Ectodermal cell (in vitro differentiated cells): ENCODE measurements at regions not wholly inside any gene's neighbourhood (a gene's known extent, or its start where the extent isn't known, plus 50 kb on each side); places are given as distances from the start of the nearest gene placed in this dataset.
"Not testable (repeated sequence)": the region's sequence is repeated elsewhere in the genome, so short reads cannot be mapped to it uniquely, and the experiment has no call there.

ENCODE experiments used
- H3K27ac ChIP-seq: 2 replicates; pipeline ENCODE4 v1.7.0; 2013; ENCODE audit warnings: mild to moderate bottlenecking, low read depth, low read length; ENCODE audit not compliant: insufficient read depth, poor library complexity, severe bottlenecking
- H3K27me3 ChIP-seq: 2 replicates; pipeline ENCODE4 v1.7.0; 2013; ENCODE audit warnings: mild to moderate bottlenecking, low read length; ENCODE audit not compliant: insufficient read depth, control insufficient read depth, poor library complexity, severe bottlenecking
- H3K36me3 ChIP-seq: one replicate; pipeline ENCODE4 v1.7.0; 2013; ENCODE audit warnings: low read length; ENCODE audit not compliant: control insufficient read depth, insufficient read depth
- H3K4me1 ChIP-seq: one replicate; pipeline ENCODE4 v1.7.0; 2013; ENCODE audit warnings: low read length; ENCODE audit not compliant: control insufficient read depth, insufficient read depth
- H3K4me3 ChIP-seq: 2 replicates; pipeline ENCODE4 v1.7.0; 2013; ENCODE audit warnings: low read depth, low read length, control low read depth; ENCODE audit not compliant: insufficient read depth
- H3K9me3 ChIP-seq: 2 replicates; pipeline ENCODE4 v1.7.0; 2013; ENCODE audit warnings: mild to moderate bottlenecking, low read length, moderate library complexity; ENCODE audit not compliant: control insufficient read depth
- WGBS, 2 experiments: methylation state at CpG; one replicate each; pipeline ENCODE4 v1.1.7; 2013; ENCODE audit warnings: missing lambda C conversion rate in 2 of 2; 5-methylcytosine and 5-hydroxymethylcytosine counted together

- not testable (repeated sequence) for H3K4me3 ChIP-seq, H3K4me1 ChIP-seq, H3K27me3 ChIP-seq, H3K27ac ChIP-seq, H3K9me3 ChIP-seq, H3K36me3 ChIP-seq
- whole genome bisulfite sequencing, 2 experiments, result 75% methylated on average over 2 to 3 of the region's 4 CpGs
Observed at GRCh38 chr15:24107948-24108347, 420.8 kb upstream of the NDN start.

GRCh38 chr15:24108349-24108748 lies 421.2 kb upstream of the NDN start:
- not testable (repeated sequence) for H3K27ac ChIP-seq, H3K36me3 ChIP-seq, H3K9me3 ChIP-seq, H3K4me3 ChIP-seq, H3K27me3 ChIP-seq, H3K4me1 ChIP-seq
- whole genome bisulfite sequencing, 2 experiments, result 63 to 75% methylated on average over 3 of the region's 3 CpGs

- not testable (repeated sequence) for H3K27me3 ChIP-seq, H3K4me3 ChIP-seq, H3K36me3 ChIP-seq, H3K9me3 ChIP-seq, H3K4me1 ChIP-seq, H3K27ac ChIP-seq
- WGBS, 2 experiments, result 77 to 87% methylated on average over 5 to 7 of the region's 8 CpGs
Observed at GRCh38 chr15:24139622-24140021, 452.5 kb upstream of the NDN start.

GRCh38 chr15:24145070-24145469 lies 458.0 kb upstream of the NDN start:
- 63 to 79% methylated on average over 6 to 7 of the region's 8 CpGs for WGBS, 2 experiments
- not testable (repeated sequence) for H3K4me3 ChIP-seq, H3K4me1 ChIP-seq, H3K36me3 ChIP-seq, H3K9me3 ChIP-seq, H3K27ac ChIP-seq, H3K27me3 ChIP-seq

- H3K27me3 ChIP-seq, result no peaks in the 10 kb centered on the region
- H3K27ac ChIP-seq, result no peak overlapping the region
- 33 to 78% methylated on average over 1 of the region's 2 CpGs for WGBS, 2 experiments
- no peaks in the 10 kb centered on the region for H3K36me3 ChIP-seq
- H3K9me3 ChIP-seq, result peaks cover 2% of the 10 kb centered on the region
- H3K4me1 ChIP-seq, result no peaks in the 10 kb centered on the region
- no peak overlapping the region for H3K4me3 ChIP-seq
Observed at GRCh38 chr15:24146251-24146650, 459.1 kb upstream of the NDN start.

- Histone ChIP-seq H3K4me3 (no peak overlapping the region), H3K4me1 (no peaks in the 10 kb centered on the region), H3K27ac (no peak overlapping the region), H3K9me3 (no peaks in the 10 kb centered on the region), H3K27me3 (no peaks in the 10 kb centered on the region), H3K36me3 (no peaks in the 10 kb centered on the region)
- 100% methylated on average over 1 of the region's 2 CpGs; no CpG with 5 or more reads in 1 of the 2 experiments for WGBS, 2 experiments
Observed at GRCh38 chr15:24150542-24150941, 463.4 kb upstream of the NDN start.

- WGBS, 2 experiments, result 78% methylated on average over 1 of the region's 1 CpG; no CpG with 5 or more reads in 1 of the 2 experiments
- H3K4me1 ChIP-seq, H3K27ac ChIP-seq, H3K4me3 ChIP-seq, H3K9me3 ChIP-seq, H3K27me3 ChIP-seq, H3K36me3 ChIP-seq: not testable (repeated sequence)
Observed at GRCh38 chr15:24158306-24158705, 471.2 kb upstream of the NDN start.

GRCh38 chr15:24165512-24165911 lies 478.4 kb upstream of the NDN start:
- H3K9me3 ChIP-seq, result not testable (repeated sequence)
- 66 to 80% methylated on average over 2 to 3 of the region's 3 CpGs for WGBS, 2 experiments

GRCh38 chr15:24202297-24202696 lies 473.3 kb upstream of the NPAP1 start:
- H3K36me3 ChIP-seq, H3K9me3 ChIP-seq, H3K4me1 ChIP-seq, H3K4me3 ChIP-seq, H3K27me3 ChIP-seq, H3K27ac ChIP-seq: not testable (repeated sequence)
- no CpG with 5 or more reads among the region's 2 CpGs for WGBS, 2 experiments

More at GRCh38 chr15:24165512-24165911, 478.4 kb upstream of the NDN start:
- not testable (repeated sequence) for H3K27ac ChIP-seq, H3K36me3 ChIP-seq, H3K4me1 ChIP-seq, H3K4me3 ChIP-seq, H3K27me3 ChIP-seq

GRCh38 chr15:24211742-24212476 lies 463.7 kb upstream of the NPAP1 start:
- H3K36me3 ChIP-seq, H3K4me3 ChIP-seq, H3K9me3 ChIP-seq, H3K27me3 ChIP-seq, H3K4me1 ChIP-seq, H3K27ac ChIP-seq: not testable (repeated sequence)
- 83 to 85% methylated on average over 4 to 6 of the region's 6 CpGs for WGBS, 2 experiments

GRCh38 chr15:24223739-24224138 lies 451.8 kb upstream of the NPAP1 start:
- H3K27me3 ChIP-seq, result no peaks in the 10 kb centered on the region
- 88 to 92% methylated on average over 7 of the region's 7 CpGs for WGBS, 2 experiments
- H3K4me1 ChIP-seq, result no peaks in the 10 kb centered on the region

More at GRCh38 chr15:24223739-24224138, 451.8 kb upstream of the NPAP1 start:
- Histone ChIP-seq H3K27ac (no peak overlapping the region), H3K9me3 (peaks cover 4% of the 10 kb centered on the region), H3K4me3 (no peak overlapping the region), H3K36me3 (no peaks in the 10 kb centered on the region)
